ENCODE measurements at regions not wholly inside any gene's neighbourhood (a gene's known extent, or its start where the extent isn't known, plus 50 kb on each side); places are given as distances from the start of the nearest gene placed in this dataset.

- no peak for DNase-seq (ENCODE audit: insufficient read length)
- no peak for FAIRE-seq
- no peak for TF ChIP-seq POLR2A (IDR thresholded peaks at IDR 0.05; ENCODE audit: low read depth, low read length)
- TF ChIP-seq POLR2AphosphoS5 (IDR thresholded peaks at IDR 0.05; ENCODE audit: low read depth, low read length): no peak
- no peak for TF ChIP-seq TAF1 (IDR thresholded peaks at IDR 0.05; ENCODE audit: borderline replicate concordance, low read depth, low read length)
These were observed 88.9 kb upstream of the NEBL start for GRCh38 chr10:20986049-20986448.

GRCh38 chr10:20984662-20985061 is 87.6 kb upstream of the NEBL start:
- FAIRE-seq: no peak
- no peak for TF ChIP-seq TAF1 (IDR thresholded peaks at IDR 0.05; ENCODE audit: borderline replicate concordance, low read depth, low read length)
- TF ChIP-seq POLR2A (IDR thresholded peaks at IDR 0.05; ENCODE audit: low read depth, low read length): no peak
- TF ChIP-seq POLR2AphosphoS5 (IDR thresholded peaks at IDR 0.05; ENCODE audit: low read depth, low read length): no peak

GRCh38 chr10:20981419-20981953 is 84.4 kb upstream of the NEBL start:
- no peak for FAIRE-seq
- no peak for DNase-seq (ENCODE audit: insufficient read length)
- no peak for TF ChIP-seq POLR2A (IDR thresholded peaks at IDR 0.05; ENCODE audit: low read depth, low read length)

More at GRCh38 chr10:20984662-20985061, 87.6 kb upstream of the NEBL start:
- DNase-seq (ENCODE audit: insufficient read length): no peak

GRCh38 chr10:20978617-20979016 is 81.5 kb upstream of the NEBL start:
- FAIRE-seq: no peak

GRCh38 chr10:20977300-20977699 is 80.2 kb upstream of the NEBL start:
- DNase-seq (ENCODE audit: insufficient read length) (no peak), FAIRE-seq (no peak)
- TF ChIP-seq POLR2AphosphoS5 (IDR thresholded peaks at IDR 0.05; ENCODE audit: low read depth, low read length) (no peak), POLR2A (IDR thresholded peaks at IDR 0.05; ENCODE audit: low read depth, low read length) (no peak), TAF1 (IDR thresholded peaks at IDR 0.05; ENCODE audit: borderline replicate concordance, low read depth, low read length) (no peak)

More at GRCh38 chr10:20978617-20979016, 81.5 kb upstream of the NEBL start:
- DNase-seq (ENCODE audit: insufficient read length): no peak
- TF ChIP-seq TAF1 (IDR thresholded peaks at IDR 0.05; ENCODE audit: borderline replicate concordance, low read depth, low read length): no peak
- no peak for TF ChIP-seq POLR2AphosphoS5 (IDR thresholded peaks at IDR 0.05; ENCODE audit: low read depth, low read length)
- TF ChIP-seq POLR2A (IDR thresholded peaks at IDR 0.05; ENCODE audit: low read depth, low read length): no peak

GRCh38 chr10:20976891-20977290 is 79.8 kb upstream of the NEBL start:
- no peak for DNase-seq (ENCODE audit: insufficient read length)
- TF ChIP-seq POLR2AphosphoS5 (IDR thresholded peaks at IDR 0.05; ENCODE audit: low read depth, low read length) (no peak), TAF1 (IDR thresholded peaks at IDR 0.05; ENCODE audit: borderline replicate concordance, low read depth, low read length) (no peak)
- no peak for FAIRE-seq

- no peak for DNase-seq (ENCODE audit: insufficient read length)
- no peak for TF ChIP-seq TAF1 (IDR thresholded peaks at IDR 0.05; ENCODE audit: borderline replicate concordance, low read depth, low read length)
- TF ChIP-seq POLR2AphosphoS5 (IDR thresholded peaks at IDR 0.05; ENCODE audit: low read depth, low read length): no peak
- no peak for TF ChIP-seq POLR2A (IDR thresholded peaks at IDR 0.05; ENCODE audit: low read depth, low read length)
- FAIRE-seq: no peak
These were observed 79.3 kb upstream of the NEBL start for GRCh38 chr10:20976390-20976789.

GRCh38 chr10:20975236-20975635 is 78.1 kb upstream of the NEBL start:
- no peak for TF ChIP-seq POLR2AphosphoS5 (IDR thresholded peaks at IDR 0.05; ENCODE audit: low read depth, low read length)
- TF ChIP-seq POLR2A (IDR thresholded peaks at IDR 0.05; ENCODE audit: low read depth, low read length): no peak
- no peak for TF ChIP-seq TAF1 (IDR thresholded peaks at IDR 0.05; ENCODE audit: borderline replicate concordance, low read depth, low read length)
- DNase-seq (ENCODE audit: insufficient read length) (no peak), FAIRE-seq (no peak)

GRCh38 chr10:20972925-20973324 is 75.8 kb upstream of the NEBL start:
- FAIRE-seq (no peak), DNase-seq (ENCODE audit: insufficient read length) (no peak)
- no peak for TF ChIP-seq POLR2A (IDR thresholded peaks at IDR 0.05; ENCODE audit: low read depth, low read length)
- no peak for TF ChIP-seq TAF1 (IDR thresholded peaks at IDR 0.05; ENCODE audit: borderline replicate concordance, low read depth, low read length)
- no peak for TF ChIP-seq POLR2AphosphoS5 (IDR thresholded peaks at IDR 0.05; ENCODE audit: low read depth, low read length)

GRCh38 chr10:20971901-20972300 is 74.8 kb upstream of the NEBL start:
- FAIRE-seq (no peak), DNase-seq (ENCODE audit: insufficient read length) (no peak)
- TF ChIP-seq POLR2A (IDR thresholded peaks at IDR 0.05; ENCODE audit: low read depth, low read length) (no peak), TAF1 (IDR thresholded peaks at IDR 0.05; ENCODE audit: borderline replicate concordance, low read depth, low read length) (no peak), POLR2AphosphoS5 (IDR thresholded peaks at IDR 0.05; ENCODE audit: low read depth, low read length) (no peak)

- no peak for TF ChIP-seq TAF1 (IDR thresholded peaks at IDR 0.05; ENCODE audit: borderline replicate concordance, low read depth, low read length)
- TF ChIP-seq POLR2AphosphoS5 (IDR thresholded peaks at IDR 0.05; ENCODE audit: low read depth, low read length): no peak
- TF ChIP-seq POLR2A (IDR thresholded peaks at IDR 0.05; ENCODE audit: low read depth, low read length): no peak
- peak; percentile 67 for FAIRE-seq
These were observed 73.6 kb upstream of the NEBL start for GRCh38 chr10:20970708-20971107.

GRCh38 chr10:20970044-20970443 is 72.9 kb upstream of the NEBL start:
- FAIRE-seq (no peak), DNase-seq (ENCODE audit: insufficient read length) (no peak)

More at GRCh38 chr10:20970708-20971107, 73.6 kb upstream of the NEBL start:
- DNase-seq (ENCODE audit: insufficient read length): peak; percentile 13

GRCh38 chr10:20966426-20966825 is 69.3 kb upstream of the NEBL start:
- FAIRE-seq (no peak), DNase-seq (ENCODE audit: insufficient read length) (no peak)
- no peak for TF ChIP-seq TAF1 (IDR thresholded peaks at IDR 0.05; ENCODE audit: borderline replicate concordance, low read depth, low read length)
- TF ChIP-seq POLR2AphosphoS5 (IDR thresholded peaks at IDR 0.05; ENCODE audit: low read depth, low read length): no peak
- TF ChIP-seq POLR2A (IDR thresholded peaks at IDR 0.05; ENCODE audit: low read depth, low read length): no peak

More at GRCh38 chr10:20970044-20970443, 72.9 kb upstream of the NEBL start:
- TF ChIP-seq POLR2A (IDR thresholded peaks at IDR 0.05; ENCODE audit: low read depth, low read length) (no peak), TAF1 (IDR thresholded peaks at IDR 0.05; ENCODE audit: borderline replicate concordance, low read depth, low read length) (no peak), POLR2AphosphoS5 (IDR thresholded peaks at IDR 0.05; ENCODE audit: low read depth, low read length) (no peak)
